Tibial nerve (tissue), 4 donors: ENCODE measurements at regions not wholly inside any gene's neighbourhood (a gene's known extent, or its start where the extent isn't known, plus 50 kb on each side); places are given as distances from the start of the nearest gene placed in this dataset.

Experiments used
- DNase-seq, 2 donors: peaks; one replicate each; pipeline ENCODE4 v3.0.0-alpha.2; 2019; ENCODE audit warnings: low spot score in 2 of 2
- H3K27ac ChIP-seq, 4 donors: fragments of 200-600 bp; sonication (generic) in 3 of 4; one replicate each; pipeline ENCODE4 v1.5.1; 2017 to 2019; ENCODE audit warnings: mild to moderate bottlenecking in 1 of 4
- H3K27me3 ChIP-seq, 2 donors: fragments of 200-600 bp; sonication (generic) in 1 of 2; one replicate each; pipeline versions ENCODE4 v1.5.1 to v1.6.0; 2017 to 2019
- H3K36me3 ChIP-seq, 3 donors: fragments of 200-600 bp; sonication (generic); one replicate each; pipeline ENCODE4 v1.5.1; 2018 to 2019
- H3K4me1 ChIP-seq, 4 donors: fragments of 200-600 bp; sonication (generic) in 3 of 4; one replicate each; pipeline ENCODE4 v1.5.1; 2017 to 2019
- H3K4me3 ChIP-seq, 4 donors: fragments of 200-600 bp; sonication (generic) in 3 of 4; one replicate each; pipeline ENCODE4 v1.5.1; 2017 to 2019; ENCODE audit warnings: mild to moderate bottlenecking in 1 of 4, moderate library complexity in 1 of 4
- H3K9me3 ChIP-seq, 4 donors: fragments of 200-600 bp; sonication (generic) in 3 of 4; one replicate each; pipeline ENCODE4 v1.5.1; 2017 to 2019
- CTCF ChIP-seq, 5 experiments: fragments of 200-600 bp in 3 of 5; fragments of 450-650 bp in 2 of 5; sonication (generic) in 3 of 5; IDR thresholded peaks; one replicate each; pipeline ENCODE4 v1.5.1; 2016 to 2019; ENCODE audit warnings: antibody characterized with exemption in 5 of 5, mild to moderate bottlenecking in 3 of 5, moderate library complexity in 2 of 5
- EP300 ChIP-seq, 2 donors: sonication (generic); formaldehyde crosslinking; IDR thresholded peaks; one replicate each; pipeline ENCODE4 v1.6.1; 2017; ENCODE audit warnings: antibody characterized with exemption in 2 of 2, mild to moderate bottlenecking in 1 of 2
- POLR2A ChIP-seq, 2 donors: fragments of 450-650 bp; IDR thresholded peaks; one replicate each; pipeline ENCODE4 v1.6.1; 2017; ENCODE audit warnings: antibody characterized with exemption in 2 of 2, mild to moderate bottlenecking in 2 of 2, moderate library complexity in 2 of 2
- WGBS, 2 donors: methylation state at CpG; one replicate each; pipeline ENCODE4 v1.1.5; 2018; 5-methylcytosine and 5-hydroxymethylcytosine counted together

- H3K36me3 ChIP-seq = no peaks in the 10 kb centered on the region
- TF ChIP-seq POLR2A (IDR thresholded peaks at IDR 0.05) (no peak), EP300 (IDR thresholded peaks at IDR 0.05) (no peak), CTCF (IDR thresholded peaks at IDR 0.05) (no peak)
- H3K4me3 ChIP-seq = no peak overlapping the region
- H3K9me3 ChIP-seq = peaks cover 0 to 5% (median 0%) of the 10 kb centered on the region in 4 donors
- no peak for DNase-seq
- H3K27me3 ChIP-seq = no peaks in the 10 kb centered on the region
- no peaks in the 10 kb centered on the region for H3K4me1 ChIP-seq
- H3K27ac ChIP-seq = no peak overlapping the region
- WGBS, 2 donors = 89 to 96% methylated on average over 3 of the region's 3 CpGs
These were observed 120.8 kb upstream of the TMEFF2 start for GRCh38 chr2:192315543-192315942.

- Histone ChIP-seq H3K27me3 (no peaks in the 10 kb centered on the region), H3K9me3 (peaks cover 0 to 5% (median 0%) of the 10 kb centered on the region in 4 donors), H3K4me3 (no peak overlapping the region), H3K36me3 (no peaks in the 10 kb centered on the region), H3K27ac (no peak overlapping the region), H3K4me1 (no peaks in the 10 kb centered on the region)
- 86 to 91% methylated on average over 19 to 24 of the region's 26 CpGs for WGBS, 2 donors
- no peak for DNase-seq
- TF ChIP-seq POLR2A (IDR thresholded peaks at IDR 0.05) (no peak), EP300 (IDR thresholded peaks at IDR 0.05) (no peak), CTCF (IDR thresholded peaks at IDR 0.05) (no peak)
These were observed 120.2 kb upstream of the TMEFF2 start for GRCh38 chr2:192314800-192315481.

GRCh38 chr2:192313773-192314172 lies 119.0 kb upstream of the TMEFF2 start:
- Histone ChIP-seq H3K36me3 (no peaks in the 10 kb centered on the region), H3K9me3 (peaks cover 0 to 5% (median 0%) of the 10 kb centered on the region in 4 donors), H3K4me1 (no peaks in the 10 kb centered on the region), H3K27me3 (no peaks in the 10 kb centered on the region), H3K4me3 (no peak overlapping the region), H3K27ac (no peak overlapping the region)
- WGBS, 2 donors = 92 to 95% methylated on average over 7 to 8 of the region's 8 CpGs
- TF ChIP-seq POLR2A (IDR thresholded peaks at IDR 0.05) (no peak), CTCF (IDR thresholded peaks at IDR 0.05) (no peak), EP300 (IDR thresholded peaks at IDR 0.05) (no peak)
- no peak for DNase-seq

- no peak for DNase-seq
- H3K27ac ChIP-seq = no peak overlapping the region
- no peaks in the 10 kb centered on the region for H3K36me3 ChIP-seq
- H3K27me3 ChIP-seq = no peaks in the 10 kb centered on the region
- no peak for TF ChIP-seq CTCF (IDR thresholded peaks at IDR 0.05)
- no peaks in the 10 kb centered on the region for H3K4me1 ChIP-seq
- H3K9me3 ChIP-seq = peaks cover 0 to 5% (median 0%) of the 10 kb centered on the region in 4 donors
- no peak overlapping the region for H3K4me3 ChIP-seq
- 75 to 81% methylated on average over 2 of the region's 2 CpGs for WGBS, 2 donors
These were observed 117.1 kb upstream of the TMEFF2 start for GRCh38 chr2:192311701-192312460.

GRCh38 chr2:192307530-192307929 lies 112.8 kb upstream of the TMEFF2 start:
- H3K4me1 ChIP-seq = no peaks in the 10 kb centered on the region
- no peak overlapping the region for H3K4me3 ChIP-seq
- TF ChIP-seq CTCF (IDR thresholded peaks at IDR 0.05) = no peak
- TF ChIP-seq POLR2A (IDR thresholded peaks at IDR 0.05) = no peak
- TF ChIP-seq EP300 (IDR thresholded peaks at IDR 0.05) = no peak
- H3K27ac ChIP-seq = no peak overlapping the region
- H3K9me3 ChIP-seq = no peaks in the 10 kb centered on the region
- 76 to 79% methylated on average over 3 of the region's 3 CpGs for WGBS, 2 donors
- no peak for DNase-seq
- no peaks in the 10 kb centered on the region for H3K27me3 ChIP-seq
- H3K36me3 ChIP-seq = no peaks in the 10 kb centered on the region
